Testis (tissue), 2 donors: ENCODE measurements at regions not wholly inside any gene's neighbourhood (a gene's known extent, or its start where the extent isn't known, plus 50 kb on each side); places are given as distances from the start of the nearest gene placed in this dataset.

Experiments
- POLR2A ChIP-seq: fragments of 450-650 bp; IDR thresholded peaks from one replicate; pipeline ENCODE4 v1.6.1; 2017; ENCODE audit warnings: antibody characterized with exemption, mild to moderate bottlenecking, moderate library complexity
- TF ChIP-seq, protein P1 (sequence below), 3 experiments: fragments of 450-650 bp in 2 of 3; fragments of 200-600 bp in 1 of 3; sonication (generic) in 1 of 3; IDR thresholded peaks; one replicate each; pipeline ENCODE4 v1.5.1; 2016 to 2019; ENCODE audit warnings: antibody characterized with exemption in 3 of 3, mild to moderate bottlenecking in 2 of 3, moderate library complexity in 1 of 3

DNA sequence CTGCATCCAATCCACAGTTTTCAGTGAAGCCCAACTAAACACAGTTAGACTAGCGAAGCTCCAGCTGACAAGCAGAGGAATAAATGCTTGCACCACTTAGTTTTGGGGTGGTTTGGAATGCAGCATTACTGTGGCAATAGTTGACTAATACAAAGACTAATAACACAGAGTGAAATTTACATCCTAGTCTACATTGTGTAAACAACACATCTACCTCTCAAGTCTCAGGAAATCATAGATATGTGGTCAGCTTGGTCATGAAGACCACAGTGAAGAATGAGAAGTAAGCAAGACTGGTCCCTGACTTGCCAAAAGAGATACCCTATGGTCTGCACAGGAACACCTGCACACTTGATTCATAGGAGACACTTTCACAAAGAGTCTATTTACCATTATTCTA, 155.1 kb upstream of the TANK start:
- TF ChIP-seq POLR2A = no peak
- TF ChIP-seq, protein P1, sequence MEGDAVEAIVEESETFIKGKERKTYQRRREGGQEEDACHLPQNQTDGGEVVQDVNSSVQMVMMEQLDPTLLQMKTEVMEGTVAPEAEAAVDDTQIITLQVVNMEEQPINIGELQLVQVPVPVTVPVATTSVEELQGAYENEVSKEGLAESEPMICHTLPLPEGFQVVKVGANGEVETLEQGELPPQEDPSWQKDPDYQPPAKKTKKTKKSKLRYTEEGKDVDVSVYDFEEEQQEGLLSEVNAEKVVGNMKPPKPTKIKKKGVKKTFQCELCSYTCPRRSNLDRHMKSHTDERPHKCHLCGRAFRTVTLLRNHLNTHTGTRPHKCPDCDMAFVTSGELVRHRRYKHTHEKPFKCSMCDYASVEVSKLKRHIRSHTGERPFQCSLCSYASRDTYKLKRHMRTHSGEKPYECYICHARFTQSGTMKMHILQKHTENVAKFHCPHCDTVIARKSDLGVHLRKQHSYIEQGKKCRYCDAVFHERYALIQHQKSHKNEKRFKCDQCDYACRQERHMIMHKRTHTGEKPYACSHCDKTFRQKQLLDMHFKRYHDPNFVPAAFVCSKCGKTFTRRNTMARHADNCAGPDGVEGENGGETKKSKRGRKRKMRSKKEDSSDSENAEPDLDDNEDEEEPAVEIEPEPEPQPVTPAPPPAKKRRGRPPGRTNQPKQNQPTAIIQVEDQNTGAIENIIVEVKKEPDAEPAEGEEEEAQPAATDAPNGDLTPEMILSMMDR (IDR thresholded peaks at IDR 0.05) = no peak
